IMR-90 (cell line): ENCODE measurements at regions not wholly inside any gene's neighbourhood (a gene's known extent, or its start where the extent isn't known, plus 50 kb on each side); places are given as distances from the start of the nearest gene placed in this dataset.

Experiments
- ATAC-seq: fragments of 200-7000 bp; cut with Tn5 transposase; 2 replicates; pipeline ENCODE4 v1.9.1; 2020; ENCODE audit warnings: low read depth, mild to moderate bottlenecking, moderate library complexity
- BruUV-seq: library from RNA; stranded (reverse); fragments of 400-500 nt; replicated peaks from 2 replicates; lab custom pipeline; 2021; lab: Mats Ljungman, UMichigan
- CTCF ChIA-PET: fragments of 300-600 bp; formaldehyde crosslinking; extraction: SDS; loops from one replicate; lab custom pipeline; 2021; ENCODE audit warnings: antibody characterized with exemption; lab: Yijun Ruan, JAX
- POLR2A ChIA-PET: fragments of 300-600 bp; sonication (Branson Sonifier 250); formaldehyde crosslinking; loops from one replicate; lab custom pipeline; 2022; ENCODE audit warnings: antibody characterized with exemption; ENCODE audit not compliant: unreplicated experiment; lab: Charles Lee
- DNase-seq: peaks from one replicate; pipeline ENCODE4 v3.0.0; 2013
- H2AFZ ChIP-seq: replicated peaks from 2 replicates; pipeline ENCODE3; 2013; ENCODE audit warnings: low read length, mild to moderate bottlenecking; ENCODE audit not compliant: poor library complexity
- H2AK5ac ChIP-seq: 2 replicates; pipeline ENCODE4 v1.6.1; 2013; ENCODE audit warnings: low read depth, low read length, inconsistent platforms
- H2AK9ac ChIP-seq: replicated peaks from 2 replicates; pipeline ENCODE3; 2013; ENCODE audit warnings: mild to moderate bottlenecking, low read depth, low read length, moderate library complexity; ENCODE audit not compliant: poor library complexity
- H2BK120ac ChIP-seq: 2 replicates; pipeline ENCODE4 v1.6.1; 2013; ENCODE audit warnings: low read depth, low read length, inconsistent platforms
- H2BK15ac ChIP-seq: 3 replicates; pipeline ENCODE4 v1.6.1; 2013; ENCODE audit warnings: low read depth, low read length, inconsistent platforms
- H2BK20ac ChIP-seq: 2 replicates; pipeline ENCODE4 v1.6.1; 2013; ENCODE audit warnings: low read depth, mild to moderate bottlenecking, inconsistent platforms, low read length, moderate library complexity
- H2BK5ac ChIP-seq: 2 replicates; pipeline ENCODE4 v1.6.1; 2013; ENCODE audit warnings: mild to moderate bottlenecking, low read depth, low read length, inconsistent platforms; ENCODE audit not compliant: poor library complexity, severe bottlenecking
- H3K14ac ChIP-seq: replicated peaks from 2 replicates; pipeline ENCODE4 v1.6.1; 2013; ENCODE audit warnings: low read depth, low read length, inconsistent platforms
- H3K18ac ChIP-seq: 2 replicates; pipeline ENCODE4 v1.6.1; 2013; ENCODE audit warnings: low read depth, low read length, control low read depth
- H3K23ac ChIP-seq: 2 replicates; pipeline ENCODE4 v1.6.1; 2013; ENCODE audit warnings: low read depth, low read length, inconsistent platforms
- H3K27ac ChIP-seq: 2 replicates; pipeline ENCODE4 v1.5.1; 2013; ENCODE audit warnings: mild to moderate bottlenecking, control low read depth, low read length; ENCODE audit not compliant: insufficient read depth
- H3K27me3 ChIP-seq: 2 replicates; pipeline ENCODE4 v1.6.1; 2013; ENCODE audit warnings: low read length; ENCODE audit not compliant: control insufficient read depth, insufficient read depth
- H3K36me3 ChIP-seq: 2 replicates; pipeline ENCODE4 v1.6.1; 2013; ENCODE audit warnings: low read length, mixed read lengths; ENCODE audit not compliant: control insufficient read depth, insufficient read depth
- H3K4ac ChIP-seq: 2 replicates; pipeline ENCODE4 v1.6.1; 2013; ENCODE audit warnings: low read depth, low read length, inconsistent platforms
- H3K4me1 ChIP-seq: 2 replicates; pipeline ENCODE4 v1.6.1; 2013; ENCODE audit warnings: low read length, mixed read lengths; ENCODE audit not compliant: control insufficient read depth, insufficient read depth
- H3K4me2 ChIP-seq: 2 replicates; pipeline ENCODE4 v1.6.1; 2013; ENCODE audit warnings: low read depth, mild to moderate bottlenecking, control low read depth, low read length, moderate library complexity
- H3K4me3 ChIP-seq: 2 replicates; pipeline ENCODE4 v1.5.1; 2013; ENCODE audit warnings: low read depth, mild to moderate bottlenecking, control low read depth, low read length, moderate library complexity; ENCODE audit not compliant: insufficient read depth
- H3K56ac ChIP-seq: 2 replicates; pipeline ENCODE4 v1.6.1; 2013; ENCODE audit warnings: low read length, inconsistent platforms; ENCODE audit not compliant: insufficient read depth; ENCODE audit errors: extremely low read depth
- H3K79me1 ChIP-seq, 2 experiments: 2 replicates each; pipeline ENCODE4 v1.6.1; 2013; ENCODE audit warnings: low read length in 2 of 2, inconsistent platforms in 1 of 2, low read depth in 1 of 2
- H3K9ac ChIP-seq: 2 replicates; pipeline ENCODE4 v1.6.1; 2013; ENCODE audit warnings: low read depth, low read length, control low read depth
- H3K9me1 ChIP-seq: 2 replicates; pipeline ENCODE4 v1.6.1; 2013; ENCODE audit warnings: low read length, inconsistent platforms; ENCODE audit not compliant: insufficient read depth
- H3K9me3 ChIP-seq: 2 replicates; pipeline ENCODE4 v1.6.1; 2013; ENCODE audit warnings: low read length; ENCODE audit not compliant: control insufficient read depth, insufficient read depth
- H4K20me1 ChIP-seq: 2 replicates; pipeline ENCODE4 v1.6.1; 2013; ENCODE audit warnings: low read length, inconsistent platforms; ENCODE audit not compliant: insufficient read depth
- H4K5ac ChIP-seq: 2 replicates; pipeline ENCODE4 v1.6.1; 2013; ENCODE audit warnings: mild to moderate bottlenecking, low read depth, low read length, control low read depth
- H4K8ac ChIP-seq, 2 experiments: 2 replicates each; pipeline ENCODE4 v1.6.1; 2013; ENCODE audit warnings: low read depth in 2 of 2, low read length in 2 of 2, control low read depth in 1 of 2, inconsistent platforms in 1 of 2
- H4K91ac ChIP-seq: 2 replicates; pipeline ENCODE4 v1.6.1; 2013; ENCODE audit warnings: low read depth, low read length, inconsistent platforms; ENCODE audit not compliant: insufficient read depth
- CEBPB ChIP-seq: IDR thresholded peaks from 2 replicates; pipeline ENCODE4 v1.6.1; 2012; ENCODE audit warnings: low read depth, low read length, improper control_type of control experiment
- CHD1 ChIP-seq: IDR thresholded peaks from 2 replicates; pipeline ENCODE4 v1.6.1; 2012; ENCODE audit warnings: low read depth, low read length, improper control_type of control experiment
- CTCF ChIP-seq: conservative IDR thresholded peaks from 2 replicates; pipeline ENCODE4 v1.5.1; 2012; ENCODE audit warnings: mild to moderate bottlenecking, low read depth, low read length, improper control_type of control experiment
- ELK1 ChIP-seq: fragments of 150-350 bp; IDR thresholded peaks from 2 replicates; pipeline ENCODE4 v1.6.1; 2016; ENCODE audit warnings: low read depth, mild to moderate bottlenecking, low read length, moderate library complexity, borderline replicate concordance
- FOS ChIP-seq: fragments of 150-350 bp; IDR thresholded peaks from 2 replicates; pipeline ENCODE4 v1.6.1; 2016; ENCODE audit warnings: low read depth, low read length
- MAFK ChIP-seq: IDR thresholded peaks from 2 replicates; pipeline ENCODE4 v1.6.1; 2012; ENCODE audit warnings: low read depth, low read length, improper control_type of control experiment
- MAZ ChIP-seq: IDR thresholded peaks from 2 replicates; pipeline ENCODE4 v1.6.1; 2012; ENCODE audit warnings: low read depth, mild to moderate bottlenecking, low read length, improper control_type of control experiment, moderate library complexity, borderline replicate concordance
- MXI1 ChIP-seq: IDR thresholded peaks from 2 replicates; pipeline ENCODE4 v1.6.1; 2012; ENCODE audit warnings: low read depth, mild to moderate bottlenecking, low read length, moderate library complexity, borderline replicate concordance
- NFE2L2 ChIP-seq: fragments of 150-350 bp; IDR thresholded peaks from 2 replicates; pipeline ENCODE4 v1.6.1; 2016; ENCODE audit warnings: low read depth, mild to moderate bottlenecking, low read length
- POLR2A ChIP-seq: IDR thresholded peaks from 2 replicates; pipeline ENCODE4 v1.6.1; 2012; ENCODE audit warnings: mild to moderate bottlenecking, low read depth, low read length
- RAD21 ChIP-seq: IDR thresholded peaks from 2 replicates; pipeline ENCODE4 v1.6.1; 2012; ENCODE audit warnings: low read length, improper control_type of control experiment
- RFX5 ChIP-seq: IDR thresholded peaks from 2 replicates; pipeline ENCODE4 v1.8.0; 2012; ENCODE audit warnings: low read depth, mild to moderate bottlenecking, low read length, moderate library complexity
- SMC3 ChIP-seq: fragments of 150-350 bp; IDR thresholded peaks from 2 replicates; pipeline ENCODE4 v1.6.1; 2016; ENCODE audit warnings: low read depth, mild to moderate bottlenecking, antibody characterized with exemption, low read length, moderate library complexity
- USF2 ChIP-seq: fragments of 150-350 bp; IDR thresholded peaks from 2 replicates; pipeline ENCODE4 v1.6.1; 2017; ENCODE audit warnings: mild to moderate bottlenecking, antibody characterized with exemption, low read length, low read depth
- WGBS, 2 experiments: methylation state at CpG; one replicate each; pipeline versions ENCODE4 v1.1.5 to v1.1.7; 2013; ENCODE audit warnings: missing lambda C conversion rate in 2 of 2; ENCODE audit not compliant: insufficient read length in 1 of 2; ENCODE audit errors: extremely low coverage in 2 of 2; 5-methylcytosine and 5-hydroxymethylcytosine counted together
- dilution Hi-C: fragments of 300-500 bp; cut with HindIII; formaldehyde crosslinking; loops from one replicate; pipeline ENCODE4 v1.14.3; 2018; ENCODE audit warnings: low sequenced_read_pairs; ENCODE audit not compliant: unreplicated experiment
- in situ Hi-C: fragments of 300-500 bp; cut with MboI; formaldehyde crosslinking; loops from 3 replicates; pipeline ENCODE4 v1.14.3; 2019; ENCODE audit warnings: low sequenced_read_pairs, inconsistent platforms, mixed read lengths
- intact Hi-C: fragments of 100-400 bp; cut with micrococcal nuclease; formaldehyde crosslinking; loops from 2 replicates; pipeline ENCODE4 v1.10.0; 2022

- no peaks in the 10 kb centered on the region for H3K9me1 ChIP-seq
- H3K4me2 ChIP-seq, result no peak overlapping the region
- H4K91ac ChIP-seq, result no peak overlapping the region
- dilution Hi-C loops (no loop called here), in situ Hi-C loops (no loop called here), intact Hi-C loops (no loop called here)
- no peak overlapping the region for H2BK15ac ChIP-seq
- no CpG with 5 or more reads among the region's 3 CpGs for WGBS, 2 experiments
- no peak overlapping the region for H4K8ac ChIP-seq
- no peak overlapping the region for H3K56ac ChIP-seq
- no peaks in the 10 kb centered on the region for H3K27me3 ChIP-seq
- H3K27ac ChIP-seq, result no peak overlapping the region
- H3K36me3 ChIP-seq, result no peaks in the 10 kb centered on the region
- peaks cover 2% of the 10 kb centered on the region; the same call in 1 of the 2 replicates for H3K9me3 ChIP-seq
- H2AK9ac ChIP-seq, result no peak overlapping the region
- H3K4ac ChIP-seq, result no peak overlapping the region
- H2AK5ac ChIP-seq, result no peak overlapping the region
- H3K14ac ChIP-seq, result no peak overlapping the region
- no peak overlapping the region for H3K23ac ChIP-seq
- ChIA-PET POLR2A (no interaction called here), CTCF (no interaction called here)
- no peaks in the 10 kb centered on the region for H4K20me1 ChIP-seq
- no peak overlapping the region for H2BK20ac ChIP-seq
- H3K4me1 ChIP-seq, result no peaks in the 10 kb centered on the region
- TF ChIP-seq FOS (no peak), CEBPB (no peak), MXI1 (no peak), CTCF (no peak), RAD21 (no peak), NFE2L2 (no peak), MAZ (no peak), CHD1 (no peak), SMC3 (no peak), USF2 (no peak), ELK1 (no peak), RFX5 (no peak), POLR2A (no peak), MAFK (no peak)
- no TSS peak for BruUV-seq
- no peak overlapping the region for H3K18ac ChIP-seq
- H2AFZ ChIP-seq, result no peak overlapping the region
- no peak overlapping the region for H3K4me3 ChIP-seq
- H2BK120ac ChIP-seq, result no peak overlapping the region
- DNase-seq, result peak; percentile 9
- no peaks in the 10 kb centered on the region for H3K79me1 ChIP-seq
- peak; percentile 37; the same call in 1 of the 2 replicates for ATAC-seq
- H3K9ac ChIP-seq, result no peak overlapping the region
- H2BK5ac ChIP-seq, result no peak overlapping the region
- H4K5ac ChIP-seq, result no peak overlapping the region
These were observed 311.6 kb downstream of the MMUT start for GRCh38 chr6:49151461-49151860.
